Thyroid gland (tissue), 4 donors: ENCODE measurements at regions not wholly inside any gene's neighbourhood (a gene's known extent, or its start where the extent isn't known, plus 50 kb on each side); places are given as distances from the start of the nearest gene placed in this dataset.

Source experiments
- DNase-seq, 2 donors: peaks; one replicate each; pipeline ENCODE4 v3.0.0-alpha.2; 2019
- H3K27ac ChIP-seq, 3 donors: fragments of 200-600 bp; sonication (generic); 1 replicate in 2 of 3; 2 replicates in 1 of 3; pipeline ENCODE4 v1.5.1; 2016 to 2019; ENCODE audit warnings: mild to moderate bottlenecking in 1 of 3, moderate library complexity in 1 of 3
- H3K27me3 ChIP-seq: fragments of 200-600 bp; sonication (generic); one replicate; pipeline ENCODE4 v1.5.1; 2019
- H3K36me3 ChIP-seq, 2 donors: fragments of 200-600 bp; sonication (generic); one replicate each; pipeline ENCODE4 v1.5.1; 2016 to 2019
- H3K4me1 ChIP-seq, 2 donors: fragments of 200-600 bp; sonication (generic); one replicate each; pipeline ENCODE4 v1.5.1; 2017 to 2019
- H3K4me3 ChIP-seq, 3 donors: fragments of 200-600 bp; sonication (generic); replicated peaks in 1 of 3; 1 replicate in 2 of 3; 2 replicates in 1 of 3; pipeline ENCODE4 v1.5.1; 2016; ENCODE audit warnings: mild to moderate bottlenecking in 1 of 3
- H3K9me3 ChIP-seq: fragments of 200-600 bp; sonication (generic); one replicate; pipeline ENCODE4 v1.5.1; 2017
- POLR2A ChIP-seq, 2 donors: fragments of 450-650 bp; IDR thresholded peaks; one replicate each; pipeline ENCODE4 v1.6.1; 2017; ENCODE audit warnings: antibody characterized with exemption in 2 of 2, mild to moderate bottlenecking in 2 of 2, moderate library complexity in 1 of 2
- WGBS, 2 donors: methylation state at CpG; one replicate each; pipeline ENCODE4 v1.1.5; 2017; 5-methylcytosine and 5-hydroxymethylcytosine counted together
- intact Hi-C: fragments of 100-400 bp; cut with DNase I; formaldehyde crosslinking; loops from one replicate; pipeline ENCODE4 v1.15.1; 2023
- TF ChIP-seq, protein P1 (sequence below), 6 experiments: fragments of 200-600 bp in 3 of 6; fragments of 450-650 bp in 3 of 6; sonication (generic) in 3 of 6; IDR thresholded peaks; one replicate each; pipeline ENCODE4 v1.5.1; 2016 to 2019; ENCODE audit warnings: antibody characterized with exemption in 6 of 6, mild to moderate bottlenecking in 2 of 6, inconsistent platforms in 1 of 6, moderate library complexity in 1 of 6

DNA sequence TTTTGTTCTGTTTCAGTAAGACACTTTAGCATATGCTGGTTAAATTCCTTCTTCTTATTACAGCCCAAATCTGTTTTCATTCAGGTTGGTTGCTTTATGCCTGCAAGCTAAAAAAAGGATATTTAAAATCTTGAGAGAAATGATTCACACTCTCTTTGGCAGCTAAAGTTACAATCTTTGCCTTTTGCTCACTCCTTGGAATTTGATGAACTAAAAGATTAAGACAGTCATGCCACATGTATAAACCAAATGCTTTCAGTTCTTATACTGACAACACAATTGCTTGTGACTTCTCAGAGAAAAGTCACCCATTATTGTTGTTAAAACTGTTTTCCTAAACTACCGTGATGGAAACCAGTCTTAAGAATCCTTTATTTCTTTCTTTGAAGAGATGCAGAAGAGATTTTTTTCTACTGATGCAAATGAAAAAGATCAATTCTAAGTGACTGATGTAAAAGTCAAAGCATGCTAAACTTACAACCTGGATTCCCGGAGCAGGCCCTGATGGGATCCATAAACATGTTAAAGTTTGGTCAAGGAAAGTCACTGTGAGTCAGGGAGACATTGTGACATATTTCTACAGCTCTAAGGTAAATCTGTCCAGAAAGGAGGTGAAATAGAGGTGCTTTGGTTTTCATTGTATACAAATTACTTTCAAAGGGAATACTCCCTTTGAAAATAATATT, 144.2 kb upstream of the CDH10 start:
- H3K27ac ChIP-seq = no peak overlapping the region
- DNase-seq = no peak
- TF ChIP-seq, protein P1, sequence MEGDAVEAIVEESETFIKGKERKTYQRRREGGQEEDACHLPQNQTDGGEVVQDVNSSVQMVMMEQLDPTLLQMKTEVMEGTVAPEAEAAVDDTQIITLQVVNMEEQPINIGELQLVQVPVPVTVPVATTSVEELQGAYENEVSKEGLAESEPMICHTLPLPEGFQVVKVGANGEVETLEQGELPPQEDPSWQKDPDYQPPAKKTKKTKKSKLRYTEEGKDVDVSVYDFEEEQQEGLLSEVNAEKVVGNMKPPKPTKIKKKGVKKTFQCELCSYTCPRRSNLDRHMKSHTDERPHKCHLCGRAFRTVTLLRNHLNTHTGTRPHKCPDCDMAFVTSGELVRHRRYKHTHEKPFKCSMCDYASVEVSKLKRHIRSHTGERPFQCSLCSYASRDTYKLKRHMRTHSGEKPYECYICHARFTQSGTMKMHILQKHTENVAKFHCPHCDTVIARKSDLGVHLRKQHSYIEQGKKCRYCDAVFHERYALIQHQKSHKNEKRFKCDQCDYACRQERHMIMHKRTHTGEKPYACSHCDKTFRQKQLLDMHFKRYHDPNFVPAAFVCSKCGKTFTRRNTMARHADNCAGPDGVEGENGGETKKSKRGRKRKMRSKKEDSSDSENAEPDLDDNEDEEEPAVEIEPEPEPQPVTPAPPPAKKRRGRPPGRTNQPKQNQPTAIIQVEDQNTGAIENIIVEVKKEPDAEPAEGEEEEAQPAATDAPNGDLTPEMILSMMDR (IDR thresholded peaks at IDR 0.05) = no peak
- no peaks in the 10 kb centered on the region for H3K27me3 ChIP-seq
- WGBS, 2 donors = 57 to 66% methylated on average over 2 of the region's 2 CpGs
- H3K9me3 ChIP-seq = no peaks in the 10 kb centered on the region
- H3K36me3 ChIP-seq = no peaks in the 10 kb centered on the region
- H3K4me1 ChIP-seq = no peaks in the 10 kb centered on the region
- H3K4me3 ChIP-seq = no peak overlapping the region
- intact Hi-C loops = no loop called here

DNA sequence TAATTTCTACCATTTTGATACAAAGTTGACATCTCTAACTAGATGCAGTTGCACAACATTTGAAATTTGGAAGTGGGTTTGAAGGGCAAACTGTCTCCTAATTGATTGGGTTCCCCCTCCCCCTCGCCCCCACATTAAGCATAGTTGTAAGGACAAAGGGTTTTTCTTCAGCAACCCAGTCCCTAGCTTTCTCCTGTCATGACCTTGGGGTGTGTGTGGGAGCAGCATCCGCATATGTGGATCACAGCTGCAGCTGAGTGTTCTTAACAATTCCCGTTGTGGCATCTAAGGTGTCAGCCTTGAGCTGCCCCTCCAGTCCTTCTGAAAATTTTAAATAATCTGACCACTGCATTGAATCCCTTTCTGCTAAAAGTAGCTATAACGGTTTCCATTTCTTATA, 141.3 kb upstream of the CDH10 start:
- H3K4me3 ChIP-seq = no peak overlapping the region
- intact Hi-C loops = no loop called here
- H3K27ac ChIP-seq = no peak overlapping the region
- no peaks in the 10 kb centered on the region for H3K27me3 ChIP-seq
- no peaks in the 10 kb centered on the region for H3K36me3 ChIP-seq
- H3K9me3 ChIP-seq = no peaks in the 10 kb centered on the region
- 73 to 77% methylated on average over 4 of the region's 4 CpGs for WGBS, 2 donors
- no peak for DNase-seq
- no peaks in the 10 kb centered on the region for H3K4me1 ChIP-seq
- TF ChIP-seq, protein P1 (IDR thresholded peaks at IDR 0.05) = no peak

DNA sequence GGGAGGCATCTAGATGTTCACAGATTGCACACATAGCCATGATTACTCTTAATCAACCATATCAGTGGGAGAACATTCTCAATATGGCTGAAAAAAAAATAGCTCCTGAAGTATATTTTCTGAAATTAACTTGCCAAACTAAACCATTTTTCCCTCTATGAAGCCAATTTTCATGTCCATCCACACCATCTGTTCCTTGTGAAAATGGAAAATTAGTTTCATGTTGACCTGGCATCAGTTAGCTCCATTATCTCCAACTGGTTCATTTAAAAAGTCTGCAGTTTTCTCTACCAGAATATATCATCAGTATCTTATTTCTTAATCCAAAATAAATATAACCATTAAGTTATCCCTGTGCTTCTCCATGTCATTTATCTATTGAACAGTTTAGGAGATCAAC, 138.8 kb upstream of the CDH10 start:
- DNase-seq = no peak
- H3K27ac ChIP-seq = no peak overlapping the region
- no peaks in the 10 kb centered on the region for H3K4me1 ChIP-seq
- H3K9me3 ChIP-seq = no peaks in the 10 kb centered on the region
- intact Hi-C loops = no loop called here
- no peak overlapping the region for H3K4me3 ChIP-seq
- TF ChIP-seq POLR2A (IDR thresholded peaks at IDR 0.05) = no peak
- TF ChIP-seq, protein P1 (IDR thresholded peaks at IDR 0.05) = no peak
- H3K36me3 ChIP-seq = no peaks in the 10 kb centered on the region
- no peaks in the 10 kb centered on the region for H3K27me3 ChIP-seq

DNA sequence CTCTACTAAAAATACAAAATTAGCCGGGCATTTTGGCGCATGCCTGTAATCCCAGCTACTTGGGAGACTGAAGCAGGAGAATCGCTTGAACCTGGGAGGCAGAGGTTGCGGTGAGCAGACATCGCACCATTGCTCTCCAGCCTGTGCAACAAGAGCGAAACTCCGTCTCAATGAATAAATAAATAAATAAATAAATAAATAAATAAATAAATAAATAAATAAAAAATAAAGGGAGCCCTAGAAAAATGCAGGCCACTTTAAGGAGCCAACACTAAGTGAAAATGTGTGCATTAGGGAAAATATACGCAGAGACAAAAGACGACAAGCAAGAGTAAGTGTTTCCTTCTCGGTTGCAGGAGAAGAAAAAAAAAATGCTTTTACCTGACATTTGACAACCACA, 132.6 kb upstream of the CDH10 start:
- TF ChIP-seq POLR2A (IDR thresholded peaks at IDR 0.05) = no peak
- TF ChIP-seq, protein P1 (IDR thresholded peaks at IDR 0.05) = no peak
- no peak overlapping the region for H3K4me3 ChIP-seq
- intact Hi-C loops = no loop called here
- WGBS, 2 donors = 90% methylated on average over 10 of the region's 10 CpGs
- no peaks in the 10 kb centered on the region for H3K4me1 ChIP-seq
- DNase-seq = no peak
- no peak overlapping the region for H3K27ac ChIP-seq
- no peaks in the 10 kb centered on the region for H3K9me3 ChIP-seq
- H3K27me3 ChIP-seq = no peaks in the 10 kb centered on the region
- H3K36me3 ChIP-seq = no peaks in the 10 kb centered on the region

DNA sequence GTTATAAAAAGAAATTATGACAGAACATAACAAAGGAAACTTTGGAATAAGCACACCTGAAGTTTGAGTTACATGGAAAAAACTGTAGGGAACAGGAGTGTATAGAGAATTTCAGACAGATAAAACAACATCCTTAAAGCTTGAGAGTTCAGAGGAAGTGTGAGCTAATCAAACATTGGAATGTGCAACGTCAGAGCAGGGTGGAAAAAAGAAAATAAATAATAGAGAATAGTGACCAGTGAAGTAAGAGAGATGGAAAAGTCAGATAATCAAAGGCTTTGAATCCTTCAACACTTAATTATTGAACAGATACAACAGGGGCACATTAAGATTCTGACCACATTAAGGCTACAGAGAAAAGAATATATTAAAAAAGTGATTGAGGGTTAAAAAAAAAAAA, 128.5 kb upstream of the CDH10 start:
- 3 to 8% methylated on average over 1 of the region's 1 CpG for WGBS, 2 donors
- DNase-seq = no peak
- Histone ChIP-seq H3K36me3 (no peaks in the 10 kb centered on the region), H3K27ac (no peak overlapping the region), H3K4me3 (no peak overlapping the region), H3K9me3 (no peaks in the 10 kb centered on the region), H3K4me1 (no peaks in the 10 kb centered on the region), H3K27me3 (no peaks in the 10 kb centered on the region)
- intact Hi-C loops = no loop called here
- no peak for TF ChIP-seq POLR2A (IDR thresholded peaks at IDR 0.05)
- TF ChIP-seq, protein P1 (IDR thresholded peaks at IDR 0.05) = no peak
